Neural progenitor cell (in vitro differentiated cells): ENCODE measurements at regions not wholly inside any gene's neighbourhood (a gene's known extent, or its start where the extent isn't known, plus 50 kb on each side); places are given as distances from the start of the nearest gene placed in this dataset.

ENCODE experiments used
- CTCF ChIP-seq: fragments of 200-600 bp; sonication (generic); IDR thresholded peaks from 2 replicates; pipeline ENCODE4 v1.5.1; 2017; ENCODE audit warnings: antibody characterized with exemption, mild to moderate bottlenecking
- EZH2 ChIP-seq: fragments of 200-600 bp; sonication (generic); IDR thresholded peaks from 2 replicates; pipeline ENCODE4 v1.6.1; 2017; ENCODE audit warnings: antibody characterized with exemption, mild to moderate bottlenecking, moderate library complexity

DNA sequence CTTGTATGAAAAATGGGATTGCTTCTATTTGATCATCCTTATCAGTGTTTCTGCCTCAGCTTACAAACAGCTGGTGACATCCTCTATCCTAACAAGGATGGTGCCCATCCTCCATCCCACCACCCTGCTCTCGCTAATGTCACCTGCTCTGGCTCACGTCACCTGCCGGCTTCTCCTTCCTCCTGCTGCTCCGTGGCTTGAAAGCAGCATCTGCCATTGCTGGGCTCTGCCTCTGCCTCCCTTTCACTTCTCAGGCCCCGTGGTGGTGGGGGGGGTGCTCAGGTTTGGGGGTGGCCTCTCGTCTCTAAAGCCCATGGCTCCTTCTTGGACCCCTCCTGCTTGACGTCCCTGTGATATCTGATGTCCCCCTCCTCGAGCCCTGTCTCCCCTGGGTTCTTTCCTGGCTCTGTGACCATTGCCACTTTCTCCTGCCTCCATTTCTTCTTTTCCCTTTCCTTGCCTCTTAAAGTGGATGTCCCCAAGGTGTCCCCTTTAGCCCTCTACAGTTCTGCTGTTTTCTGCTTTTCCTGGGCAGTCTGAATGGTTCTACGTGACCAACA lies 135.5 kb upstream of the ERRFI1 start:
- TF ChIP-seq CTCF, result no peak
- no peak for TF ChIP-seq EZH2
